Fibroblast of peridontal ligament (primary cell): ENCODE measurements at regions not wholly inside any gene's neighbourhood (a gene's known extent, or its start where the extent isn't known, plus 50 kb on each side); places are given as distances from the start of the nearest gene placed in this dataset.

Source experiments
- DNase-seq: peaks from one replicate; pipeline ENCODE4 v3.0.0-alpha.2; 2010; ENCODE audit errors: extremely low read depth

DNA sequence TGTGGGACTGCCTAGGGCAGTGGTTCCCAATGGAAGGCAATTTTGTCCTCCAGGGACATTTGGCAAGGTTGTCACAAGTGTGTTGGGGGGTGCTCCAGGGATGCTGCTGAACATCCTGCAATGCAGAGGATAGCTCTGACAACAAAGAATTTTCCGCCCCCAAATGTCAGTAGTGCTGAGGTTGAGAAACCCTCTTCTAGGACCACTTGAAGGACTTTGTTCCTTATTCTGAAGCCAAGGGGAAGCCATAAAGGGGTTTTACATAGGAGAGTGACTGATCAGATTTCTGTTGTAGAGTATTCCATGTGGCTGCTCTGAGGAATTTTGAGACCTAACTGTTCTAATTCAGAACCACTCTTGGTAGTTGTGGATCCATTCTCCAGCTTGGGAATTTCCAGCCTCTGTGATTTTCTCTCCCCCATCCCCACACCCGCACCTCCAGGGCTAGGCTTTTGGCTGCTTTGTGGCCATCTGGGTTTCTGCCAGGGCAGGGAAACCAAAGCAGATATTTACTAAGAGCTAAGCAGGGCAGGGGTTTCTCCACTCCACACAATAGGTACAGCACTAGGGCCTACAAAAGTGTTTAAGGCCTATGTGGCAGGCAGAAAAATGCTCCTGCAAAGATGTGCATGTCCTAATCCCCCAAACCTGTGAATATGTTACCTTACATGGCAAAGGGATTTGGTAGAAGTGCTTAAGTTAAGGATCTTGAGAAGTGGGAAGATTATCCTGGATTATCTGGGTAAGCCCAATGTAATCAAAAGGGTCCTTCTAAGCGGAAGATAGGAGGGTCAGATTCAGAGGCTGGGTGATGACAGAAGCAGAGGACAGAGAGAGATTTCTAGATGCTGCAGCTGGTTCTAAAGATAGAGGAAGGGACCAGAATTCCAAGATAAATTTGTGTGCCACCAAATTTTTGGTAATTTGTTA is 135.4 kb downstream of the TMEM17 start:
- no peak for DNase-seq

DNA sequence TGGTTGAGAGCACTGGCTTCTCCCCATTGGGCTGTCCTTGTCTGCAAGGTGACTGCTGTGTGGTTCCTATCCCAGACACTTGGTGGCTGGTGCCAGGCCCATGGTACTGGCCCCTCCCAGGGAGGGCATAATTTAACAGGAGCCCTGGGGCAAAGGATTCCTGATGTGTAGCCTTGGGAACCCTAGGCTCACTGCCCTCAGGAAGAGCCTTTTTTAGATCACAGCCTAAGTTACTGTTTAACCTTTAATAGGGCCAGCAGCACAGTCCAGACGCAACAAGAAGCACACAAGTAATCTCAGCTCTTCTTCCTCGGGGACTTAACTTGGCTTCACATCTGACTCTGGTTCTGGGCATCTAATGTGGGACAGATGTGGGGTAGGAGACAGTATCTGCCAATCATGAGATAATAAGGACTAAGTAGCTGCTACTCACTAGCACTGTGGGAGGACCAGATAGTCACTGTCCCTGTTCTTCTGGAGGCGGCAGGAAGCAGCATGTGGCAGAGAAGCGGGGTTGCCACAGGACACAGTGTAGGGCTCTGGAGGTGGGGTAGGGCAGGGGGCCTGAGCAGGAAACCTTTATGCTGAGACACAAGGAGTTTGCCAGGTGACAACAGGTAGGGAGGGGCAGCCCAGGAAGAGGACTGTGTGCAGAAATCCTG is 136.3 kb downstream of the TMEM17 start:
- DNase-seq: no peak

DNA sequence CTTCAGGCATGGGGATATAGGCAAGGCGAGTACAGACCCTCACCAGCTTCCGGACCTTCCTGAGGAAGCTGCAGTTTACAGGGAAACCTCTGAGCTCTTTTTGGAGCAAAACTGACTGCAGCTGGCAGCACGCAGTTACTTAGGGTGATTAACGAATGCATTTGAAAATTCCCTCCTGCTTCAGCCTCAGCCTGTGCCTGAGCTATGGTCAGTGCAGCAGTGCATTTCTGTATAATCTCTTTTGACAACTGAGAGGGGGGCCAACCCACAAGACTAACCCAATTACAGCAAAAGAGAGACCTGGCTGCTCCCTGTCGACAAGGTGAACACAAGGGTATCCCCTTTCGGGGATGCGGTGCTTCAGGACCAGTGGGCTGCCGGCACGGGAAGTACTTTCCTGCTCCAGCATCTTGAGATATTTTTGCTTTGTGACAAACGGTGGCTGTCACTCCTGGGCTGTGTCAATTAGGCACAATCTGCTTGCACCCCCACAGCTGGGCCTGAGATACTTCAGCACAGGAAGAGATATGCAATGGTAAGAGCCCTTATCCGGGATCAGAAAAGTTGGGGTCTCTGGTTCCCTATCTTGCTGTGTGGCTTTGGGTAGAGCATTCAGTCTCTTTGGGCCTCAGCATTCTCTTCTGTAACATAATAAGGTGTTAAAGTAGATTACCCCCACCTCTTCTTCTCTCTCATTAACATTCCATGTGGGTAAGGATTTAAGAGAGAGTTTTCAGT is 141.0 kb downstream of the TMEM17 start:
- DNase-seq: no peak

DNA sequence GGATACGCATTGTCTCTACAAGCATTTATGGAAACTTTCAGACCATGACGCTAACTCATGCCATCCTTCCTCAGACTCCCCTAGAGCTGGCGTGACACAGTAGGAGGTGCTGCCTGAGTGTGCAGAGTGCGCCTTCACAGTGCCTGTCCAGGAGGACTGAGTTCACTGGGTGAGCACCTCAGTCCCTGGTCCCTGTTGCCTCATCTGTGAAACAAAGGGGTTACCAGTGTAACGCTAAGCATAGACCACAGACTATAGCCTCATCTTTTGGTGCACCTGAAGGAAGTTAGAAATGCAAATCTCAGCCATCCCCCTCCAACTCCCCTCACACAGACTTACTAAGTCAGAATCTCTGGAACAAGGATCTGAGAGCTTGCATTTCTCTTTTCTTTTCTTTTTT is 142.8 kb downstream of the TMEM17 start:
- DNase-seq: no peak

DNA sequence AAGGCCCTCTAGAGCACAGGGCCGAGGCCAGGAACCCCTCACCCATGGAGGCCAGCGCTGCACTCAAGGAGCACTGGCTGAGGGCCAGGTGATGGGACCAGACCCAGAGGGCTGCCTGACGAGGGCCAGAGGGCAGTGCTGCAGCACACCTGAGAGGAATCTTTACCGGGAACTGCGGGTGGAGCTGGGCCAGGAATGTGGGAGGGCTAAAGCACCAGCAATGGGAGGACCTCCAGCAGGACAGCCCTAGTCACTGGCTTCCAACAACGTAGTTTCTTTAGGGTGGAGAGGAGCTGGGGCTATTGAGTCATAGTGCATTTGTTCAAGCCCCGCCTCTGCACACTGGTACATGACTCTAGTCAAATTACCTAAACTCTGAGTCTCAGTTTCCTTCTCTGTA is 143.4 kb downstream of the TMEM17 start:
- DNase-seq: no peak

DNA sequence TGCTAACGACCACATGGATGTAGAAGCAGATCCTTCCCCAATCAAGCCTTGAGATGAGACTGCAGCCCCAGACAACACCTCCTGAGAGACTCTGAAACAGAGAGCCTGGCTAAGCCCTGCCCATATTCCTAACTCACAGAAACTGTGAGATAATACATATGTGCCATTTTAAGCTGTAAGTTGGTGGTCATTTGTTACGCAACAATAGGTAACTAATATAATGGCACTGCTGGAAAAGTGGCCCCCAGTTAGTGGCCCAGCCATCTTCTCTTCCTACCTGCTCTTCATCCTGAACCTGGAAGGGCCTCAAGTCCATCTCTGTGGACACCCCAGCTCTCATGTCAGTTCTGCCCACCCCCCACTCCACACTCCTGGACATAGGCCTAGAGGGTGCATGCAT is 144.0 kb downstream of the TMEM17 start:
- no peak for DNase-seq

DNA sequence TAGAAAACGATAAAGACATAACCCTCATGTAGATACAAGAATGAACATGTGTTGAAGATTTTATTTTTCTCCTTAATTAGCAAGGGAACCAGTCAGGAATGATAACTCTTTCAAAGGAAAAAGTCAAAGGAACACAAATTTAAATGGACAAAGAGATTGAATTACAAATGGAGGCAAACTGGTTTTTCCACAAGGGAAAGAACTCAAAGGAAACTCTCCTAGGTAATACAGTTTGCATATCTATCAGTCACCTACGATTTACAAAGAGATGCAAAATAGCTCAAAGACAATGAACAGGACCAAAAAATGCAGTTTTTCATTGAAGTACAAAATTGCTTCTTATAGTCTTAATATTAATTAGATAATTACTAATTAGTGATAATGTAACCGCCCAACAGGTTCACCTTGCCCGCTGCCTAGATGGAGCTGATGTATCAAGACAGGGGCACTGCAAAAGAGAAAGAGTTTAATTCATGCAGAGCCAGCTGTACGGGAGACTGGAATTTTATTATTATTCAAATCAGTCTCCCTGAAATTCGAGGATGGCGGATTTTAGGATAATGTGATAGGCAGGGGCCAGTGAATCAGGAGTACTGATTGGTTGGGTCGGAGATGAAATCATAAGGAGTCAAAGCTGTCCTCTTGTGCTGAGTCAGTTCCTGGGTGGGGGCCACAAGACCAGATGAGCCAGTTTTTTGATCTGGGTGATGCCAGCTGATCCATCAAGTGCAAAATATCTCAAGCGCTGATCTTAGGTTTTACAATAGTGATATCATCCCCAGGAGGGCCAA is 151.0 kb downstream of the TMEM17 start:
- DNase-seq: no peak

DNA sequence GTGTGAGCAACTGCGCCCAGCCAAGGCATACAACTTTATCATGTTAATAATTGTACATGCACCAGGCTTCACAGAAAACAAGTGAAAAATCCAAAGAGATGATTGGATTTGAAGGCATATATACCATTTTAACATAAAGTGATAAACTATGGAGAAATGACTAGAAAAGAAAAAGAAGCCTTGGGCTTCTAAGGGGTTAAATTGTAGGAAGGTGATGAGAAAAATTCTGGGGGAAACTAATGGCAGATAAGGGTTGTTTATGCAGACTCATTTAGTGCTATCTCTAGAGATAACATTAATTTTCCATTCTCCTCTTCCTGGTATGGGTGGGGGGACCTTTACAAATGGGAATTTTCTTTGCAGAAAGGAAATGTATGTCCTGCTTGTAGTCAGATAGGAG is 154.0 kb downstream of the TMEM17 start:
- no peak for DNase-seq

DNA sequence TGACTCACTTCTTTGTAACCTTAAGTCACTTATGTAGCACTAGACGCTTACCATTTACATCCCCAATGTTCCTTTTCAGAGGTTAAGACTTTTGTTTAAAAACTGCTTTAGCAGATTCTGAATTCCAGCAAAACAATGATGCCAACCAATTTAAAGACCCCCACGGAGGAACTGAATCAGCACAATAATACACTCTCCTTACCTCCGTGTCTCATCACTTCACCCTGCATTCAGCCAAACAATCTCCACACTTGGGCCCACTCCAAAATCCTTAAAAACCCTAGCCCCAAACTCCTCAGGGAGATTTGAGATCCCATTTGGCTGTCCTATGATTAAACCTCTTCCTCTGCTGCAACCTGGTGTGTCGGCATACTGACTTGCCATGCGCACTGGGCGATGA is 153.9 kb downstream of the B3GNT2 start:
- no peak for DNase-seq

DNA sequence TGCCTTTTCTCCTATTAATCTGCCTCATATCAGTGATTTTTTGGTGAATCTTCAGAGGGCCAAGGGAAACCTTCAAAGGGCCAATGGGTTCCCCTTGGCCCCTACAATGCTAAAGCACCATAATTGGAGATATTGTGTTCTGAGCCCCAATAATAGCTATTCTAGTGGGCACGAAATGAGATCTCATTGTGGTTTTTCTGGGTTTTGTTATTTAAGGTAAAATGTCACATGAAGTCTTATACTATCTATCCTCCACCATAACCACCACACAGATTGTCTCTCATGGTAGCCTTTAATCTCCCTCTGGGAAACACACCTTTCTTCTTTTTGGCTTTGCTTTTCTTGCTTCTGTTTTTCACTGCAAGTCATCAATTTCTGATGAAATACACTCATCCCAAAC is 152.8 kb downstream of the B3GNT2 start:
- no peak for DNase-seq

DNA sequence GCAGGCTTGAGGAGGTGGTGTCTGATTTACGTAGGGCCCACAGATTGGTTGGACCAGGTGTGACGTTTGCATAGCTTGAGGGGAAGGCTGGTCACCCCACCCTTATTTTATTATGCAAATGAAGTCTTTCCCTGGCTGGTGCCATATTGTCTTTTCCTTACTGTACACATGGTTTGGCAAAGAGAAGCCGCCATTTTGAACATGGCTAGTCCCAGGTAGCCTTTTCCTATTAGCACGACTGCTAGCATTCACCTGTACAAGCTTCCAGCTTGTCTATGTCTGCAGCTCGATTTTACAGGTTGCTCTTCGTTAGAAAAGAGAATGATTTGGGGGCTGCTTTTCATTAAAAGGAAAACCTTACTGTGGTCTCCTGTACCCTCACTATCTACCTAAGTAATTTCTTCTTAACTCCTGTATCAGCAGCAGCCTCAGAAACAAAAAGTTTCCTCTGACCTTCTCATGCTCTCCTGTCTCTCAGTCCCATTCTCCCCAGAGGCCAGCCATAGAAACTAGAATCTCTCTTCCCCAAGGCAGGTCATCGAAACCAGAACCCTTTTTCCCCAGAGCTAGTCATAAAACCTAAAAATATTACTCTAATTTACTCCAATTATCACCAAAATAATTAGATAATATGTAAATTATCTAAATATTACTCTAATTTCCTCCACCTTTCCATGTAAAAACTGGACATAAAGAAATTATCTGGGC is 151.8 kb downstream of the B3GNT2 start:
- no peak for DNase-seq

DNA sequence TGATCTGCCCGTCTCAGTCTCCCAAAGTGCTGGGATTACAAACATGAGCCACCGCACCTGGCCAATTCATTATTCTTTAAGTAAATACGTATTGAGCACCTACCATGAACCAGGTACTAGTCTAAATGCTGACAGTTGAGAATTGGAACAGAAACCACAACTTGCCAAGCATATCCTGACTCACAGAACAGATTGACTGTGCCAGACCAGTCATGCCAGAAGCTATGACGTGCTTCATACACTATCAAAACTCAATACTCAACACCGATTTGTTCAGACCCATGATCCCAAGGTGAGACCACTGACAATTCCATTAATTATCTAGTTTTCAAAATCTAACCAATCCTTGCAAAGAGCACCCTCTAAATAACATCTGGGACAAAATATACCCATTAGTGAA is 148.6 kb downstream of the B3GNT2 start:
- DNase-seq: no peak

DNA sequence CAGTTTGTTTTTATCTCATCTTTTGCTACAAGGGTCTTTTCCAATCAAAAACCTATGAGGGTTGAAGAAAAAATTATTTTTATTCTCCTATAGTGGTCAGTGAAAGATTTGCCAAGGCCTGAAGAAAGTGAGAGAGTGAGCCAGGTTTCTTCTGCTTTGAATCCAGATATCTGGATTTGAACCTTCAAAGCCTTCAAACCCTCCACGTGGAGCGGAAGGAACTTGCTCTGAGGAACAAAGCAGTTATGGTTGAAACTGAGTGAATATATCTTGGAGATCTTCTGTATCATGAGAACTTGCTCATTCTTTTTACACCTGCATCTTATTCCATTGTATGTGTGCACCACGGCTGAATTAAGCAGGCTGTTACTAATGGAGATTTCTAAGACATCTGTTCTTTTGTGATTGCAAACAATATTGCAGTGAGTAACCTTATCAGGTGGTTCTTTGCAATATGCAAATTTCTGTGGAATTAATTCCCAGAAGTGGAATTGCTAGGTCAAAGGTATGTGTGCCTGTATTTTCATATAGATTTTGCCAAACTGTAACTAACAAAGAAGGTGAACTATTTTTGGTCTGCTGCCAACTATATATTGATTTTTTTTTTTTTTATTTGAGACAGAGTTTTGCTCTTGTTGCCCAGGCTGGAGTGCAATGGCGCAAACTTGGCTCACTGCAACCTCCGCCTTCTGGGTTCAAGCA is 147.9 kb downstream of the B3GNT2 start:
- DNase-seq: no peak

DNA sequence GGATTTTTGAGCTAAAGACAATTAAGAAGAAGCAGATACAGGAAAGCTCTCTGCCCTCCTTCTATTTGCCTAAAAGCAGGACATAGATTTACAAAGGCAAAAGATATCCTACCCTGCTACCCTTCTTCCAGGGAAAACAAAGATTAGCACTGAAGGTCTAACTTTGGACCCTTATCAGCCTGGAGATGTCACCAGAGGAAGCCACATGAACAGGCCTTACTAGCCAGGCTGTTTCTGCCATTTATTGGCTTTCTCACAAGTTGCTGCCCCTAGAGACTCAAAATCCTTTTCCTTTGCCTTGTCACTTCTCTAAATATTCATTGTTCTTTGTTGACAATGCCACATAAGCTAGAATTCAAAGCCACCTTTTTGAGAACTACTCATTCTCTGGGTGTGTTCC is 147.3 kb downstream of the B3GNT2 start:
- DNase-seq: no peak

DNA sequence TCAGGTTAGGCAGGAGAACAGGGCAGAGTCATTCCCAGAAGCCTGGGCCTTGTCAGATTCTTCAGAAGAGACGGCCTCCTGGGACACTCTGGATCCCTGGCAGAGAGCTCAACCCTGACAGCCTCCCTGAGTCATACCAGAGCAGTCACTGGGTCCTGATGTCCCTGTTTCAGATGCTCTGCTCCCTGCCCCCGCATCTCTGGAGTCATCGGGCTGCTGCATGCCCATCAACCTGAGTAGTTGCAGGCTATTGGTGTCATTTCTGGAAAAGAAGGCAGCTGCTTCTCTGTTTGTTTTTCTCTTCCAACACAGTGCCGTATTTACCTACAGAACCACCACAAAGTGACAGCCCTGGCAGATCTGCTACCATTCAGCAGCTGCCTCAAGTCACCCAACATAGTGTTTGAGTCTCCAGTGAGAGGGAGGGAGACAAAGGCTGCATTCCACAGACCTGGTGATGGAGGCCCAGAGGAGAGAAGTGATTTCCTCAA is 145.1 kb downstream of the B3GNT2 start:
- DNase-seq: no peak

DNA sequence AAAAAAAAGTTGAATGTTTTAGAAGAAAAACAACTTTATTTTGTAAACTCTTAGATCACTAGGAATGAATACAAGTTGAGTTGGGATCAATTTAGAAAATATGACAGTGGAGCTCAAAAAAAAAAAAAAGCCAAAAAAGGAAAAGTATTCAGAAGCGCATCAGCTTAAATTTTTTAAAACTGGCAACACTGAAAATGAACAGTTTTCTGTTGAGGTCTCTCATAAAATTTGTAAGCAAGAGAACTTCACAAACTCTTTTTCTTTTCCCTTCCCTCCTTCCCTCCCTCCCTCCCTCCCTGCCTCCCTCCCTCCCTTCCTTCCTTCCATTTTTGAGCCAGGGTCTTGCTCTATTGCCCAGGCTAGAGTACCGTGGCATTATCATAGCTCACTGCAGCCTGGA is 143.9 kb downstream of the B3GNT2 start:
- no peak for DNase-seq

DNA sequence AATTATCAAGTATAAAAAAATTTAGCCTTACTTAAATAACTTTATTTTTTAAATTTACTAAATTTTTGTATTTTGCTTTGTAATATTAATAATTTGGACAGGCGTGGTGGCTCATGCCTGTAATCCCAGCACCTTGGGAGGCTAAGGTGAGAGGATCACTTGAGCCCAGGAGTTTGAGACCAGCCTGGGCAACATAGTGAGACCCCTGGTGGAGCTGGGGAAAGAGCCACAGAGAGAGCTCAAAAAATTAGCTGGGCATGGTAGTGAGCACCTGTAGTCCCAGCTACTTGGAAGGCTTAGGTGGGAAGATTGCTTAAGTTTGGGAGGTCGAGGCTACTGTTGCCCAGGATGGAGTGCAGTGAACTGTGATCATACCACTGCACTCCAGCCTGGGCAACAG is 143.5 kb downstream of the B3GNT2 start:
- DNase-seq: no peak

DNA sequence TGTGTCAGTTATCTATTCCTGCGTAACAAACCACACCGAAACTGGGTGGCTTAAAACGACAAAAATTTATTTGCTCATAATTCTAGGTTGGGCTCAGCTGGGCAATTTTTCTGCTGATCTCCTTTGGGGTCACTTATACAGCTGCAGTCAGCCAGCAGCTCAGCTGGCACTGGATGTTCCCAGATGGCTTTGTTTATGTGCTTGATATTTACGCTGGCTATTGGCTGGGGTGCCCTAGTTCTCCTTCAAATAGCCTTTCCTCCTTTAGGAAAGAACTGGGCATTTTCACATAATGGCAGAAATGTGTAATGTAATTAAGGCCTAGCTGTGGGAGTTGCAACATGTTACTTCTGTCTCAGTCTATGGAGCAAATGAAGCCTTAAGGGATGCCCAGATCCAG is 142.2 kb downstream of the B3GNT2 start:
- no peak for DNase-seq

DNA sequence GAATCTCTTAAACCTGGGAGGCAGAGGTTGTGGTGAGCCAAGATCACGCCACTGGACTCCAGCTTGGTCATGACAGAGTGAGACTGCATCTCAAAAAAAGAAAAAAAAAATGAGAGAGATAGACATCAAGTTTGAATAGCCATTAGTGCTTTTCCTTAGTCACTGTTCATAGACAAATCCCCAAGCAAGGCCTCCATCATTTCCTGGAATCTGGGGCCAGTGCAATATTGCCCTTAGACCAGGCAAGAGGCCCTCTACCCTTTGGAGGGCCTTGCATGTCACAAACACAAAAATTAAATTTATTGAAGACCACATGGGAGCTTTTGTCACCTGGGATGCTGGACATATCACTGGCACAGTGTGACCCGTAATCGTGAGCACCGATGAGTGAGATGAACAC is 141.5 kb downstream of the B3GNT2 start:
- no peak for DNase-seq

DNA sequence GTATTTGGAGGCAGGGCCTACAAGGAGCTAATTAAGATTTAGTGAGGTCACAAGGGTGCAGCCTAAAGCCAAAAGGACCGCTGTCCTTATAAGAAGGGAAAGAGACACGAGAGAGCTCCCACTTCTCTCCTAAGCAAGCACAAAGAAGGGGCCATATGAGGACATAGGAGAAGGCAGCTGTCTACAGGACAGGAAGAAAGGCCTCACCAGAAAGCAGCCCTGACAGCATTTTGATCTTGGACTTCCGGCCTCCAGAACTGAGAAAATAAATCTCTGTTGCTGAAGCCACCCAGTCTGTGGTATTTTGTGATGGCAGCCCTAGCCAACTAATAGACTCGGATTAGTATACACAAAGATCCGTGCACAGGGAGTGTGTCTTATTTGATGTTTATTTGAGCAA is 139.7 kb downstream of the B3GNT2 start:
- DNase-seq: no peak
